Activated T-helper 17 cell treated with anti-CD3 and anti-CD28 coated beads, Interleukin-2, amount 50 U/mL, for 72 hours (primary cell): ENCODE measurements at regions not wholly inside any gene's neighbourhood (a gene's known extent, or its start where the extent isn't known, plus 50 kb on each side); places are given as distances from the start of the nearest gene placed in this dataset.
A peak's percentile ranks its signal among the peaks of the same experiment; 100 is the strongest.

Experiments
- ATAC-seq: fragments of 150-1000 bp; cut with Tn5 transposase; replicated peaks from 2 replicates; pipeline ENCODE4 v1.10.0; 2021; ENCODE audit warnings: mild to moderate bottlenecking, moderate library complexity
- H3K27ac Mint-ChIP-seq: one replicate; pipeline ENCODE4 v1.8.0; 2022; ENCODE audit warnings: mixed read lengths
- H3K27me3 Mint-ChIP-seq: one replicate; pipeline ENCODE4 v1.8.0; 2022; ENCODE audit warnings: mixed read lengths
- H3K36me3 Mint-ChIP-seq: one replicate; pipeline ENCODE4 v1.8.0; 2022; ENCODE audit warnings: low read depth, mild to moderate bottlenecking, mixed read lengths
- H3K4me1 Mint-ChIP-seq: one replicate; pipeline ENCODE4 v1.8.0; 2022; ENCODE audit warnings: mixed read lengths
- H3K4me3 Mint-ChIP-seq: one replicate; pipeline ENCODE4 v1.8.0; 2022; ENCODE audit warnings: mild to moderate bottlenecking, mixed read lengths
- H3K9me3 Mint-ChIP-seq: one replicate; pipeline ENCODE4 v1.8.0; 2022; ENCODE audit warnings: mixed read lengths

DNA sequence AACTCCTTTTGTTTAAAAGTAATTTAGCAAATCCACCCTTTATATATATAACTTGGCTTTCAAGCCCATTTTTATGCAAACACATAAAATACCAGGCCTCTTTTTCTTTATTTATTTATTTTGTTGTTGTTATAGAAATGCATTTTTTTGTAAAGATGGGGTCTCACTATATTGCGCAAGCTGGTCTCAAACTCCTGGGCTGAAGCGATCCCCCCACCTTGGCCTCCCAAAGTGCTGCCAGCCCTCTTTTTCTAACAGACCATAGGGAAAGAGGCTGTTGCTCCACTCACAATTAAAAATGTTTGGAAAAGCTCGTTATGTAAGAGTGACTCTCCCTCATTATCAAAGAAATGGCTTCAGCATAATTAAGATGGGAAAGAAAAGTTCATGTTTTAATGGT lies 440.9 kb downstream of the HACE1 start:
- no peaks in the 10 kb centered on the region for H3K36me3 Mint-ChIP-seq
- no peak overlapping the region for H3K4me3 Mint-ChIP-seq
- H3K9me3 Mint-ChIP-seq = peaks cover 18% of the 10 kb centered on the region
- H3K4me1 Mint-ChIP-seq = no peaks in the 10 kb centered on the region
- H3K27ac Mint-ChIP-seq = no peak overlapping the region
- ATAC-seq = no peak
- no peaks in the 10 kb centered on the region for H3K27me3 Mint-ChIP-seq

DNA sequence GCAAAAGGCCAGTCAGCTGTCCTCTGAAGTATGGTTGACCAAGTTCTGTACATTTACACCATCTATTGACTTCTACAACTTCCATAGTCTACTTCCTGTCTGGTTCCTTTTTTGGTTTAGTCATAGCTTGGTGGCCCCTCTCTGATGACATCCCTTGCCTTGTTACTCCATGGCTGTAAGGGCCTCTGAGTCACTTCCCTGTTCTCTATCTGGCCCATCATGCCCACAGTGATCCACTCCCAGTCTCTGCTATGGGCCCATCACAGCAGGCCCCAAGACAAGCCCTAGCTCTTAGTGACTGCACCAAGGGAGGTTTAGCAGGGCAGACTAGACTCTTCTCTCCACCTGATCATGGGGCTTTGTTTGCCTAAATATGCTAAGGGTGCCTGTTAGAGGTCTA lies 441.6 kb downstream of the HACE1 start:
- Mint-ChIP-seq H3K36me3 (no peaks in the 10 kb centered on the region), H3K27me3 (no peaks in the 10 kb centered on the region), H3K27ac (no peak overlapping the region), H3K4me1 (no peaks in the 10 kb centered on the region), H3K4me3 (no peak overlapping the region), H3K9me3 (peaks cover 17% of the 10 kb centered on the region)
- ATAC-seq = peak; percentile 67

DNA sequence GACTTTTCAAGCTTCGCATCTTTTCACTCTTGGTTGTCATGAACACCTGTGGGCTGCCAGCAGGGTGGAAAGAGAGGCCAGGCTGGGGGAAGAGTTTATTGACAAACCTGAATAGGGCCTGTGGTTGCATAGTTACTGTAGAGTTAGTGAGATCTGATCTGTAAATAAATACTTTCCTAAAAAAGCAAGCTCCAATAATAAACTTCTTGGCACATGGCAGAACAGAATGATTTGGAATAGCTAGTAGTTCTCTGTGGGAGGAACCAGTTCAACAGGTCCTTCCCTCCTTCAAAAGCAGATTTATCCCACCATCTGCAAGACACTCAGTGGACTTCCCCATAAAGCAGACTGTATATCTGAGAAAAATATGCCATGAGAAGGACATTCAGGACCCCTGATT lies 445.0 kb downstream of the HACE1 start:
- H3K9me3 Mint-ChIP-seq = no peaks in the 10 kb centered on the region
- no peaks in the 10 kb centered on the region for H3K36me3 Mint-ChIP-seq
- ATAC-seq = no peak
- H3K4me1 Mint-ChIP-seq = no peaks in the 10 kb centered on the region
- H3K27ac Mint-ChIP-seq = no peak overlapping the region
- H3K27me3 Mint-ChIP-seq = no peaks in the 10 kb centered on the region
- no peak overlapping the region for H3K4me3 Mint-ChIP-seq

DNA sequence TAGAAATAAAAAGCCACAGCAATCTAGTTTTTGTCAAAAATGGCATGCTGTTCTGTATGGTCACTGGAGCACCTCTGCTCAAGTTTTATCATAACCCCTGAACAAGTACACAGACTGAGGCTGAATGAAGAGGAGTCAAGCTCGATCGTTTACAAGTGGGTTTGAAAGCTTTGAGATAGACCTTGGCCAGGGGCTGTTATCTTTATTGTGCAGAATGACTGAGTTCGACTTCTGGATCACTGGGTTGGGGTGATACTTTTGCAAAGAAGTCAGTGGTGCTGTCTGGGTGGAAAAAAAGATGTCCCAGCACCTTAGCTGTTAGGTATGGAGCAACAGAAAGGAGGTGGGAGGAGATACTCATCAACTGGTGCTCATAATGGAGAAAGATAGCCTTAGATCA lies 446.0 kb downstream of the HACE1 start:
- H3K4me1 Mint-ChIP-seq = peaks cover 5% of the 10 kb centered on the region
- H3K9me3 Mint-ChIP-seq = no peaks in the 10 kb centered on the region
- ATAC-seq = no peak
- H3K27me3 Mint-ChIP-seq = no peaks in the 10 kb centered on the region
- H3K27ac Mint-ChIP-seq = no peak overlapping the region
- H3K4me3 Mint-ChIP-seq = no peak overlapping the region
- H3K36me3 Mint-ChIP-seq = no peaks in the 10 kb centered on the region

- no peaks in the 10 kb centered on the region for H3K9me3 Mint-ChIP-seq
- peak; percentile 28 for ATAC-seq
- no peaks in the 10 kb centered on the region for H3K27me3 Mint-ChIP-seq
- H3K4me3 Mint-ChIP-seq = no peak overlapping the region
- H3K4me1 Mint-ChIP-seq = peaks cover 8% of the 10 kb centered on the region
- H3K36me3 Mint-ChIP-seq = no peaks in the 10 kb centered on the region
- H3K27ac Mint-ChIP-seq = no peak overlapping the region
Observed at GRCh38 chr6:104411302-104411701, 448.4 kb downstream of the HACE1 start.

GRCh38 chr6:104409913-104410312 lies 449.8 kb downstream of the HACE1 start:
- no peak overlapping the region for H3K27ac Mint-ChIP-seq
- peaks cover 4% of the 10 kb centered on the region for H3K9me3 Mint-ChIP-seq
- no peak for ATAC-seq
- no peaks in the 10 kb centered on the region for H3K27me3 Mint-ChIP-seq
- H3K4me3 Mint-ChIP-seq = no peak overlapping the region
- no peaks in the 10 kb centered on the region for H3K36me3 Mint-ChIP-seq
- peaks cover 8% of the 10 kb centered on the region for H3K4me1 Mint-ChIP-seq

- H3K4me1 Mint-ChIP-seq = peaks cover 8% of the 10 kb centered on the region
- no peak for ATAC-seq
- no peaks in the 10 kb centered on the region for H3K36me3 Mint-ChIP-seq
- peak overlapping the region; percentile 20 for H3K4me3 Mint-ChIP-seq
- no peaks in the 10 kb centered on the region for H3K27me3 Mint-ChIP-seq
- H3K27ac Mint-ChIP-seq = no peak overlapping the region
- H3K9me3 Mint-ChIP-seq = peaks cover 4% of the 10 kb centered on the region
Observed at GRCh38 chr6:104407957-104408356, 451.8 kb downstream of the HACE1 start.

GRCh38 chr6:104404377-104404776 lies 455.3 kb downstream of the HACE1 start:
- no peaks in the 10 kb centered on the region for H3K36me3 Mint-ChIP-seq
- H3K27me3 Mint-ChIP-seq = no peaks in the 10 kb centered on the region
- no peak overlapping the region for H3K27ac Mint-ChIP-seq
- peaks cover 8% of the 10 kb centered on the region for H3K4me1 Mint-ChIP-seq
- H3K9me3 Mint-ChIP-seq = peaks cover 4% of the 10 kb centered on the region
- no peak overlapping the region for H3K4me3 Mint-ChIP-seq
- no peak for ATAC-seq

DNA sequence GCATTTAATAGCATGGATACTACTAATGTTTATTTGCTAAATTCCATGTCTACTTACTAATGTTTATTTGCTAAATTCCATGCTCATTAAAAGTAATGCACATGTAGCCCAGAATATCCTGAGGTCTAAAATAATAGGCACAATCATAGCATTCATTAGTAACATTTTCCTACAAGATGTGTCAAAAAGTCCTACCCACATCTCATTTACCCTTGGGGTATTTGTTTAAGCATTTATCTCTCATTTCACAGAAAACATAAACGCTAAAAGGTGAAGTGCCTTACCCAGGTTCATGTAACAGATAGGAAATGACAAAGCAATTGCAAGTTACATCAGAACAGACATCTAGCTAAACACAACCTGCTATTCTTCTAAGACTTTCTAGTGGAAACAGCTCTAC lies 457.1 kb downstream of the HACE1 start:
- H3K9me3 Mint-ChIP-seq = peaks cover 4% of the 10 kb centered on the region
- H3K27me3 Mint-ChIP-seq = no peaks in the 10 kb centered on the region
- no peaks in the 10 kb centered on the region for H3K4me1 Mint-ChIP-seq
- no peaks in the 10 kb centered on the region for H3K36me3 Mint-ChIP-seq
- no peak for ATAC-seq
- no peak overlapping the region for H3K4me3 Mint-ChIP-seq
- H3K27ac Mint-ChIP-seq = no peak overlapping the region

- Mint-ChIP-seq H3K27me3 (no peaks in the 10 kb centered on the region), H3K4me1 (no peaks in the 10 kb centered on the region), H3K36me3 (no peaks in the 10 kb centered on the region), H3K9me3 (peaks cover 4% of the 10 kb centered on the region), H3K4me3 (no peak overlapping the region), H3K27ac (no peak overlapping the region)
- ATAC-seq = no peak
Observed at GRCh38 chr6:104401926-104402325, 457.8 kb downstream of the HACE1 start.

DNA sequence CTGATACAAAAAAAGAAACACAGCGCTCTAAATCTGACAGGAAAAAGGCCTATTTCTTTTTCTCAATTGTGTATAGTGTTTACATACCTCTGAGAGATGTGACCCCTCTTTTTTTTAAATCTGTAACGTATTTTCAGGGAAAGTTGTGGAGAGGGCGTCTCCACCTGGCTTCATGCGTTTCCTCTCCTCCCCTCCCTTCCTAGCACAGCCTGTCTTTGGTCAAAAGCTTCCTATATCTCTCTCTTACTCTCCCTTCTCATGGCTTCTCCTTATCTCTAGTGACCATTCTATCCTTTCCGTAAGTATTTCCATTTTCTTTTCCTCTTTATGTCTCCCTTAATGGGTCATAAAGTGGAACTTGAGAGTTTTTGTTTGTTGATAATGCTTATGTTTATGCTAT lies 458.9 kb downstream of the HACE1 start:
- Mint-ChIP-seq H3K27me3 (no peaks in the 10 kb centered on the region), H3K4me3 (no peak overlapping the region), H3K36me3 (no peaks in the 10 kb centered on the region), H3K27ac (no peak overlapping the region), H3K4me1 (no peaks in the 10 kb centered on the region), H3K9me3 (peaks cover 4% of the 10 kb centered on the region)
- no peak for ATAC-seq

DNA sequence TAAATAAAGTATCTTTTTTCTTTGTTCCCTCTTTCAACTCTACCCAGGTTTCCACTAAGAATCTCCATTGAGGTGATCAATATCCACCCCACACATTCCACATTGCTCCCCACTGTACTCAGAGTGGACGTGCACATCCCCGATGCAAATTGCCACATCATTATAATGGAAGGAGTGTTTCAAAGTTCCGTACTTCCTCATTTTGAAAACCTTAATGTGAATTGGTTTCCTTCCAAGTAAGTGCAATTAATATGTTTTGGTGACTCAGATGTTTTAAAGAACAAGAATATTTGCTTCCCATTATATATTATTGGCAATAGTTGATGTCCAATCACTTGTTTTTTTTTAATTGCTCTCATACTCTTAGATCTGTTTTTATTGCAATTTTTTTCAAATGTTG lies 463.6 kb downstream of the HACE1 start:
- Mint-ChIP-seq H3K4me3 (no peak overlapping the region), H3K27me3 (no peaks in the 10 kb centered on the region), H3K9me3 (no peaks in the 10 kb centered on the region), H3K4me1 (no peaks in the 10 kb centered on the region), H3K36me3 (no peaks in the 10 kb centered on the region), H3K27ac (no peak overlapping the region)
- ATAC-seq = no peak

DNA sequence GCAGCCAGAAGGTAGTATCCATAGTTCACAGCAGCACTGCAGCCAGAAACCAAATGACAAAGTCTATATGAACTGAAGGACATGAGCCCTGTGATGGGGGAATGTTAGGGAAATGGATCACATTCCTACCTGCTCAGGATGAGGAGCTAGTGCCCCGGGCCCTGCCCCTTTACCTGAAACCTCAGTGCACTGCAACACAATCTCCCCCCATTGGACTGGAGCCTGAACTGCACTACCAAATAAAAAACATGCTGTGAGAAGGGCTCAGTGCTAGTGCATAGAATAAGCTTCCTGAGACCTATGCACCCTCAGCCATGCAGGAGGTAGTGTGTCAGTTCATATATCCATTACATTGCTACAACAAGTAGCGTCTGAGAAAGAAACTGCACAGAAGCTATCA lies 477.8 kb downstream of the HACE1 start:
- H3K27me3 Mint-ChIP-seq = no peaks in the 10 kb centered on the region
- no peak overlapping the region for H3K27ac Mint-ChIP-seq
- H3K9me3 Mint-ChIP-seq = peaks cover 7% of the 10 kb centered on the region
- no peak for ATAC-seq
- no peaks in the 10 kb centered on the region for H3K4me1 Mint-ChIP-seq
- no peak overlapping the region for H3K4me3 Mint-ChIP-seq
- H3K36me3 Mint-ChIP-seq = no peaks in the 10 kb centered on the region

DNA sequence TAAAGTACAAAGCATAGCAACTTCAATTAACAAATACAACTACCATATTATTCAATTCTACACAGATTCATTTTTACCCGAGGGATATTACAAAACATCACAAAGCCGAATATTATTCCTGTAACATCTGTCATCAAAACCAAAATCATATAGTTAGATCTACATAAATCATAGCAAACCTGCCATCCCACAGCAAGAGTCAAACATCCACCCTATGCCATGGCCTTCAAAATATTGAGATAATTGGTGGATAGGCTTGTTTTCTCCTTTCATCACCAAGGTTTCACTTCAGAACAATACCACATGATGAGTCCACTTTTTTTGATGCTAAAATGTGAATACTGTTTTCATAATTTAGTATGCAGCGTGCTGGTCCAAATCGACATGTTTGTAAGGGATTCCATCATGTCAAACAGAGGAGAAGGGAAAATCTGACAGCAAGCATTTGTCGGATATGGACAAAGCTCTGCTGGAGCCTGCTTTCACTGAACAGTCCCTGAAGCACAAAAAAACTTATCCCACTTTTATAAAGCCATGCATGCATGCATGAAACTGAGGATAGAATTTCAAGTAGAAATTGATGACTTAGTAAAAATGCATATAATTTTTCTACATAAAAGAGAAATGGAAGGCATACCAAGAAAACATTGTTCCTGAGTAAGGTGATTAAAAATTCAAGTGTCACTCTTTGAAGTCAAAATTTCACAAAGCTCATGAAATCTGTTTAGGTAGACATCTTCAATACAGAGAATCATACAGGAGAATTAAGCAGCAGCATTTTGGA lies 494.1 kb downstream of the HACE1 start:
- Mint-ChIP-seq H3K9me3 (no peaks in the 10 kb centered on the region), H3K4me1 (no peaks in the 10 kb centered on the region), H3K36me3 (no peaks in the 10 kb centered on the region), H3K27me3 (no peaks in the 10 kb centered on the region), H3K4me3 (no peak overlapping the region), H3K27ac (no peak overlapping the region)
- no peak for ATAC-seq

- H3K4me1 Mint-ChIP-seq = no peaks in the 10 kb centered on the region
- H3K27ac Mint-ChIP-seq = no peak overlapping the region
- no peak overlapping the region for H3K4me3 Mint-ChIP-seq
- peaks cover 3% of the 10 kb centered on the region for H3K27me3 Mint-ChIP-seq
- ATAC-seq = no peak
- H3K36me3 Mint-ChIP-seq = no peaks in the 10 kb centered on the region
- no peaks in the 10 kb centered on the region for H3K9me3 Mint-ChIP-seq
Observed at GRCh38 chr6:104357928-104358327, 501.8 kb downstream of the HACE1 start.

- Mint-ChIP-seq H3K36me3 (no peaks in the 10 kb centered on the region), H3K27ac (no peak overlapping the region), H3K9me3 (no peaks in the 10 kb centered on the region), H3K4me3 (no peak overlapping the region), H3K27me3 (peaks cover 3% of the 10 kb centered on the region), H3K4me1 (no peaks in the 10 kb centered on the region)
- ATAC-seq = no peak
Observed at GRCh38 chr6:104356197-104356596, 503.5 kb downstream of the HACE1 start.
